ENCODE measurements at regions not wholly inside any gene's neighbourhood (a gene's known extent, or its start where the extent isn't known, plus 50 kb on each side); places are given as distances from the start of the nearest gene placed in this dataset.
A peak's percentile ranks its signal among the peaks of the same experiment; 100 is the strongest.

DNA sequence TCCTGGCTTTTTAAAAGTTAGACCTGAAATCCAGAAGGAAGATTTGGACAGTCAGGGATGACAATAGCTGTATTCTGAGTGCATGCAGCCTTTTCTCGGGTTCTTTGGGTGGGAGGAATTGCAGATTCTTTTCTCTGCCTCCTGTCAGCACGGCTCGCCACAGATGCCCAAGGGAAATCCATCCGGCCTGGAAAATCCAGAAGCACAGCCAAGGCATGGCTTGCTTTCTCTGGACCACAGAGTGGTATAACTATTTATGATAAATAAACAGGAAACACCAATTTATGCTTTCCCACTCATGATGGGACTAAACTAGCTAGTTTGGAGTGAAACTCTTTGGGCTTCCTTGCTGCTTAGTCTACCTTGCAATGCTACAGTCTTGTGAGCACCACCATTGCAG lies 59.1 kb downstream of the C9orf152 start:
- intact Hi-C loops (cut with DNase I) = no loop called here
- TF ChIP-seq CTCF (IDR thresholded peaks at IDR 0.05) = no peak
- DNase-seq (no peak), ATAC-seq (no peak)
- no peaks in the 10 kb centered on the region for H3K36me3 ChIP-seq
- H3K27ac ChIP-seq = peak overlapping the region; percentile 12
- no peaks in the 10 kb centered on the region for H3K27me3 ChIP-seq
- no peaks in the 10 kb centered on the region for H3K9me3 ChIP-seq
- peak overlapping the region; percentile 11 for H3K4me3 ChIP-seq
- peaks cover 38% of the 10 kb centered on the region for H3K4me1 ChIP-seq
